WTC11 (cell line): ENCODE measurements at regions not wholly inside any gene's neighbourhood (a gene's known extent, or its start where the extent isn't known, plus 50 kb on each side); places are given as distances from the start of the nearest gene placed in this dataset.

Experiments
- ATAC-seq: fragments of 200-7000 bp; cut with Tn5 transposase; 2 replicates; pipeline ENCODE4 v1.10.0; 2021; ENCODE audit warnings: mild to moderate bottlenecking, moderate library complexity
- CTCF ChIA-PET: fragments of 300-600 bp; sonication (Branson Sonifier 250); formaldehyde crosslinking; loops from one replicate; lab custom pipeline; 2021; ENCODE audit warnings: antibody characterized with exemption; lab: Charles Lee
- POLR2A ChIA-PET: fragments of 350-600 bp; sonication (Branson Sonifier 250); formaldehyde crosslinking; loops from one replicate; lab custom pipeline; 2021; ENCODE audit warnings: antibody characterized with exemption; lab: Charles Lee
- DNase-seq: peaks from one replicate; pipeline ENCODE4 v3.0.0; 2021; ENCODE audit warnings: low spot score
- H3K27ac Mint-ChIP-seq: 2 replicates; pipeline ENCODE4 v1.8.0; 2021; ENCODE audit warnings: mixed read lengths
- H3K27me3 Mint-ChIP-seq: 2 replicates; pipeline ENCODE4 v1.8.0; 2021; ENCODE audit warnings: low read depth, mild to moderate bottlenecking, moderate library complexity, mixed read lengths
- H3K36me3 Mint-ChIP-seq: 2 replicates; pipeline ENCODE4 v1.8.0; 2021; ENCODE audit warnings: mixed read lengths
- H3K4me1 Mint-ChIP-seq: 2 replicates; pipeline ENCODE4 v1.8.0; 2022; ENCODE audit warnings: mixed read lengths
- H3K4me3 Mint-ChIP-seq: 2 replicates; pipeline ENCODE4 v1.8.0; 2021; ENCODE audit warnings: mild to moderate bottlenecking, moderate library complexity, mixed read lengths
- H3K9me3 Mint-ChIP-seq: 2 replicates; pipeline ENCODE4 v1.8.0; 2021; ENCODE audit warnings: mixed read lengths
- ATF1 ChIP-seq: sonication (generic); formaldehyde crosslinking; IDR thresholded peaks from 2 replicates; pipeline ENCODE4 v1.8.1; 2023; ENCODE audit warnings: mild to moderate bottlenecking, moderate library complexity, missing genetic modification reagents
- CDX4 ChIP-seq: fragments of 250-450 bp; sonication (Bioruptor Pico); IDR thresholded peaks from 2 replicates; pipeline ENCODE4 v1.9.0; 2021; ENCODE audit warnings: moderate library complexity, mild to moderate bottlenecking, inconsistent platforms, borderline replicate concordance
- ETV6 ChIP-seq: sonication (generic); formaldehyde crosslinking; IDR thresholded peaks from 2 replicates; pipeline ENCODE4 v1.8.1; 2022; ENCODE audit warnings: mild to moderate bottlenecking, missing genetic modification reagents
- GABPB1 ChIP-seq: sonication (generic); formaldehyde crosslinking; IDR thresholded peaks from 2 replicates; pipeline ENCODE4 v1.8.1; 2023; ENCODE audit warnings: mild to moderate bottlenecking, missing genetic modification reagents
- GRHL2 ChIP-seq: fragments of 250-450 bp; sonication (Bioruptor Pico); IDR thresholded peaks from 2 replicates; pipeline ENCODE4 v1.8.0; 2022; ENCODE audit warnings: mild to moderate bottlenecking, moderate library complexity; ENCODE audit not compliant: insufficient replicate concordance, severe bottlenecking
- HMGA2 ChIP-seq: fragments of 250-450 bp; sonication (Bioruptor Pico); IDR thresholded peaks from 2 replicates; pipeline ENCODE4 v1.4.0; 2021; ENCODE audit warnings: mild to moderate bottlenecking, moderate library complexity
- HMGXB4 ChIP-seq: sonication (generic); formaldehyde crosslinking; IDR thresholded peaks from 2 replicates; pipeline ENCODE4 v1.8.1; 2023; ENCODE audit warnings: mild to moderate bottlenecking, moderate library complexity, missing genetic modification reagents
- IRF2 ChIP-seq: sonication (generic); formaldehyde crosslinking; IDR thresholded peaks from 2 replicates; pipeline ENCODE4 v1.8.0; 2022; ENCODE audit warnings: low read depth, missing genetic modification reagents, borderline replicate concordance
- MXD4 ChIP-seq: fragments of 250-450 bp; sonication (Bioruptor Pico); IDR thresholded peaks from 2 replicates; pipeline ENCODE4 v1.8.0; 2021; ENCODE audit warnings: mild to moderate bottlenecking, moderate library complexity, borderline replicate concordance
- NR1H2 ChIP-seq: sonication (generic); formaldehyde crosslinking; IDR thresholded peaks from 2 replicates; pipeline ENCODE4 v1.9.0; 2021; ENCODE audit warnings: mild to moderate bottlenecking, moderate library complexity, missing genetic modification reagents
- PRRX2 ChIP-seq: fragments of 250-450 bp; sonication (Bioruptor Pico); IDR thresholded peaks from 2 replicates; pipeline ENCODE4 v1.8.0; 2021; ENCODE audit warnings: mild to moderate bottlenecking
- SMAD4 ChIP-seq: sonication (generic); formaldehyde crosslinking; IDR thresholded peaks from 2 replicates; pipeline ENCODE4 v1.8.0; 2022; ENCODE audit warnings: mild to moderate bottlenecking, missing genetic modification reagents
- SOX15 ChIP-seq: fragments of 250-450 bp; sonication (Bioruptor Pico); IDR thresholded peaks from 2 replicates; pipeline ENCODE4 v1.9.0; 2021; ENCODE audit warnings: mild to moderate bottlenecking
- TCF7 ChIP-seq: sonication (generic); formaldehyde crosslinking; IDR thresholded peaks from 2 replicates; pipeline ENCODE4 v1.8.0; 2022; ENCODE audit warnings: mild to moderate bottlenecking, low read depth, missing genetic modification reagents, moderate library complexity
- ZBTB43 ChIP-seq: sonication (generic); formaldehyde crosslinking; IDR thresholded peaks from 2 replicates; pipeline ENCODE4 v1.8.1; 2023; ENCODE audit warnings: mild to moderate bottlenecking, missing genetic modification reagents
- ZNF121 ChIP-seq: sonication (generic); formaldehyde crosslinking; IDR thresholded peaks from 2 replicates; pipeline ENCODE4 v1.8.0; 2023; ENCODE audit warnings: missing genetic modification reagents
- ZNF317 ChIP-seq: sonication (generic); formaldehyde crosslinking; IDR thresholded peaks from 2 replicates; pipeline ENCODE4 v1.8.1; 2023; ENCODE audit warnings: low read depth, mild to moderate bottlenecking, moderate library complexity, missing genetic modification reagents, borderline replicate concordance
- ZNF671 ChIP-seq: fragments of 250-450 bp; sonication (Bioruptor Pico); IDR thresholded peaks from 2 replicates; pipeline ENCODE4 v1.8.0; 2021; ENCODE audit warnings: mild to moderate bottlenecking
- TF ChIP-seq, protein P1 (sequence below): fragments of 250-450 bp; sonication (Bioruptor Pico); IDR thresholded peaks from 2 replicates; pipeline ENCODE4 v1.8.0; 2021; ENCODE audit warnings: mild to moderate bottlenecking
- TF ChIP-seq, protein P2 (sequence below): fragments of 250-450 bp; sonication (Bioruptor Pico); IDR thresholded peaks from 2 replicates; pipeline ENCODE4 v1.9.0; 2021; ENCODE audit warnings: mild to moderate bottlenecking
- TF ChIP-seq, protein P3 (sequence below): sonication (generic); formaldehyde crosslinking; IDR thresholded peaks from 2 replicates; pipeline ENCODE4 v1.8.0; 2022; ENCODE audit warnings: mild to moderate bottlenecking, missing genetic modification reagents
- TF ChIP-seq, protein P4 (sequence below): sonication (generic); formaldehyde crosslinking; IDR thresholded peaks from 2 replicates; pipeline ENCODE4 v1.8.1; 2022; ENCODE audit warnings: low read depth, mild to moderate bottlenecking, moderate library complexity, missing genetic modification reagents, borderline replicate concordance
- TF ChIP-seq, protein P5 (sequence below): sonication (generic); formaldehyde crosslinking; IDR thresholded peaks from 2 replicates; pipeline ENCODE4 v1.8.1; 2023; ENCODE audit warnings: mild to moderate bottlenecking, missing genetic modification reagents, moderate library complexity

- TF ChIP-seq, protein P1, sequence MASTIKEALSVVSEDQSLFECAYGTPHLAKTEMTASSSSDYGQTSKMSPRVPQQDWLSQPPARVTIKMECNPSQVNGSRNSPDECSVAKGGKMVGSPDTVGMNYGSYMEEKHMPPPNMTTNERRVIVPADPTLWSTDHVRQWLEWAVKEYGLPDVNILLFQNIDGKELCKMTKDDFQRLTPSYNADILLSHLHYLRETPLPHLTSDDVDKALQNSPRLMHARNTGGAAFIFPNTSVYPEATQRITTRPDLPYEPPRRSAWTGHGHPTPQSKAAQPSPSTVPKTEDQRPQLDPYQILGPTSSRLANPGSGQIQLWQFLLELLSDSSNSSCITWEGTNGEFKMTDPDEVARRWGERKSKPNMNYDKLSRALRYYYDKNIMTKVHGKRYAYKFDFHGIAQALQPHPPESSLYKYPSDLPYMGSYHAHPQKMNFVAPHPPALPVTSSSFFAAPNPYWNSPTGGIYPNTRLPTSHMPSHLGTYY (CRISPR knock-in tag) = no peak
- TF ChIP-seq HMGA2 (CRISPR knock-in tag) (no peak), SMAD4 (no peak), ZNF671 (CRISPR knock-in tag) (no peak), HMGXB4 (no peak), ZNF121 (CRISPR knock-in tag) (no peak), PRRX2 (CRISPR knock-in tag) (no peak), MXD4 (CRISPR knock-in tag) (no peak), ZNF317 (CRISPR knock-in tag) (no peak), SOX15 (no peak), CDX4 (no peak), IRF2 (CRISPR knock-in tag) (no peak)
- TF ChIP-seq, protein P2, sequence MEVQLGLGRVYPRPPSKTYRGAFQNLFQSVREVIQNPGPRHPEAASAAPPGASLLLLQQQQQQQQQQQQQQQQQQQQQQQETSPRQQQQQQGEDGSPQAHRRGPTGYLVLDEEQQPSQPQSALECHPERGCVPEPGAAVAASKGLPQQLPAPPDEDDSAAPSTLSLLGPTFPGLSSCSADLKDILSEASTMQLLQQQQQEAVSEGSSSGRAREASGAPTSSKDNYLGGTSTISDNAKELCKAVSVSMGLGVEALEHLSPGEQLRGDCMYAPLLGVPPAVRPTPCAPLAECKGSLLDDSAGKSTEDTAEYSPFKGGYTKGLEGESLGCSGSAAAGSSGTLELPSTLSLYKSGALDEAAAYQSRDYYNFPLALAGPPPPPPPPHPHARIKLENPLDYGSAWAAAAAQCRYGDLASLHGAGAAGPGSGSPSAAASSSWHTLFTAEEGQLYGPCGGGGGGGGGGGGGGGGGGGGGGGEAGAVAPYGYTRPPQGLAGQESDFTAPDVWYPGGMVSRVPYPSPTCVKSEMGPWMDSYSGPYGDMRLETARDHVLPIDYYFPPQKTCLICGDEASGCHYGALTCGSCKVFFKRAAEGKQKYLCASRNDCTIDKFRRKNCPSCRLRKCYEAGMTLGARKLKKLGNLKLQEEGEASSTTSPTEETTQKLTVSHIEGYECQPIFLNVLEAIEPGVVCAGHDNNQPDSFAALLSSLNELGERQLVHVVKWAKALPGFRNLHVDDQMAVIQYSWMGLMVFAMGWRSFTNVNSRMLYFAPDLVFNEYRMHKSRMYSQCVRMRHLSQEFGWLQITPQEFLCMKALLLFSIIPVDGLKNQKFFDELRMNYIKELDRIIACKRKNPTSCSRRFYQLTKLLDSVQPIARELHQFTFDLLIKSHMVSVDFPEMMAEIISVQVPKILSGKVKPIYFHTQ (CRISPR knock-in tag) = no peak
Observed at GRCh38 chr13:50236898-50237318, 221.7 kb downstream of the KCNRG start (continued).

- no peak overlapping the region for H3K27ac Mint-ChIP-seq
- ChIA-PET CTCF (no interaction called here), POLR2A (interaction anchor here (0.6 kb wide), 1 partner anchor 334 kb away, joined by 3 read pairs; no protein-coding TSS in a partner anchor)
- H3K9me3 Mint-ChIP-seq = no peaks in the 10 kb centered on the region
- H3K4me3 Mint-ChIP-seq = no peak overlapping the region
- ATAC-seq (no peak), DNase-seq (no peak)
- H3K27me3 Mint-ChIP-seq = no peaks in the 10 kb centered on the region
- H3K36me3 Mint-ChIP-seq = no peaks in the 10 kb centered on the region
- H3K4me1 Mint-ChIP-seq = peaks cover 17% of the 10 kb centered on the region
- TF ChIP-seq SMAD4 (no peak), TCF7 (CRISPR knock-in tag) (no peak), GABPB1 (CRISPR knock-in tag) (no peak), ATF1 (CRISPR knock-in tag) (no peak), ZBTB43 (CRISPR knock-in tag) (no peak), ETV6 (CRISPR knock-in tag) (no peak), GRHL2 (no peak), NR1H2 (CRISPR knock-in tag) (no peak)
- TF ChIP-seq, protein P3, sequence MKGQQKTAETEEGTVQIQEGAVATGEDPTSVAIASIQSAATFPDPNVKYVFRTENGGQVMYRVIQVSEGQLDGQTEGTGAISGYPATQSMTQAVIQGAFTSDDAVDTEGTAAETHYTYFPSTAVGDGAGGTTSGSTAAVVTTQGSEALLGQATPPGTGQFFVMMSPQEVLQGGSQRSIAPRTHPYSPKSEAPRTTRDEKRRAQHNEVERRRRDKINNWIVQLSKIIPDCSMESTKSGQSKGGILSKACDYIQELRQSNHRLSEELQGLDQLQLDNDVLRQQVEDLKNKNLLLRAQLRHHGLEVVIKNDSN = no peak
- TF ChIP-seq, protein P4, sequence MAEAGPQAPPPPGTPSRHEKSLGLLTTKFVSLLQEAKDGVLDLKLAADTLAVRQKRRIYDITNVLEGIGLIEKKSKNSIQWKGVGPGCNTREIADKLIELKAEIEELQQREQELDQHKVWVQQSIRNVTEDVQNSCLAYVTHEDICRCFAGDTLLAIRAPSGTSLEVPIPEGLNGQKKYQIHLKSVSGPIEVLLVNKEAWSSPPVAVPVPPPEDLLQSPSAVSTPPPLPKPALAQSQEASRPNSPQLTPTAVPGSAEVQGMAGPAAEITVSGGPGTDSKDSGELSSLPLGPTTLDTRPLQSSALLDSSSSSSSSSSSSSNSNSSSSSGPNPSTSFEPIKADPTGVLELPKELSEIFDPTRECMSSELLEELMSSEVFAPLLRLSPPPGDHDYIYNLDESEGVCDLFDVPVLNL = no peak
- TF ChIP-seq, protein P2 (CRISPR knock-in tag) = no peak
- TF ChIP-seq, protein P5, sequence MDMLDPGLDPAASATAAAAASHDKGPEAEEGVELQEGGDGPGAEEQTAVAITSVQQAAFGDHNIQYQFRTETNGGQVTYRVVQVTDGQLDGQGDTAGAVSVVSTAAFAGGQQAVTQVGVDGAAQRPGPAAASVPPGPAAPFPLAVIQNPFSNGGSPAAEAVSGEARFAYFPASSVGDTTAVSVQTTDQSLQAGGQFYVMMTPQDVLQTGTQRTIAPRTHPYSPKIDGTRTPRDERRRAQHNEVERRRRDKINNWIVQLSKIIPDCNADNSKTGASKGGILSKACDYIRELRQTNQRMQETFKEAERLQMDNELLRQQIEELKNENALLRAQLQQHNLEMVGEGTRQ (CRISPR knock-in tag) = no peak
Observed at GRCh38 chr13:50238922-50239321, 223.7 kb downstream of the KCNRG start.
